H4 (cell line): ENCODE measurements at regions not wholly inside any gene's neighbourhood (a gene's known extent, or its start where the extent isn't known, plus 50 kb on each side); places are given as distances from the start of the nearest gene placed in this dataset.

Source experiments
- DNase-seq: peaks from one replicate; pipeline ENCODE4 v3.0.0-alpha.2; 2015; ENCODE audit warnings: low spot score

DNA sequence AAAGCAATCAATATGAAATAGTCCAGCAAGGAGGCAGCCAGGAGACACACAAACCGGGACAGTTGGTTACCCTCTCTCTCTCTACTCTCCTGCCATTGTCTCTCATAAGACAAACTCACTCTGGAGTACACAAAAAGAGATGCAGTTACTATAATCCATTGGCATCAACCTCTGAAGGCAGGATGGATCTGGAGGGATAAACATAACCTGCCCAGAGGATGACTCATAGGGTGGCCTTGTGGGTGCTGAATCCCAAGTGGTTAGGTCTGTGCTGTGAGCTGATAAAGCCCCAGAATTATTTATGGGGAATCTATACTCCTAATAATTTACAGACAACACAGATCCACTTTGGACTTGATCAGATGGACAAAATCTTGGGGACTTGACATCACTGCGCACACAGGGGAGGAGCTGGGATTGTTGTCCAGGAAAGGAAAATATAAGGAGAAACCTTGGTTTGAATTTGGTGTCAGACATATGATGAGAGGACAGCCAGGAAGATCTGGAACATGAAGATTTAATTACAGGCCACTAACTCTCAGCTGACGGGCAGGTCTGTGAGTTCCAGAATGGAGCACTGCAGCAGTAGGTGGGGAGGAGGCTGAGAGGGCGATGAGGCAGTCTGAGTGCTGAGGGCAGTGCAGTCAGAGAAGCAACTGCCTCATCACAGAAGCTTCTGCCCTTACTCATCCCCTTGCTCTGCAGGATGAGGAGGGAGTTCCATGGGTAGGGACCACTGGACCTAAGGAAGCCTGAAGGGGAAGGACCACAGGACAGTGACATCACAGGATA is 113.9 kb upstream of the PRSS58 start:
- DNase-seq, result no peak

DNA sequence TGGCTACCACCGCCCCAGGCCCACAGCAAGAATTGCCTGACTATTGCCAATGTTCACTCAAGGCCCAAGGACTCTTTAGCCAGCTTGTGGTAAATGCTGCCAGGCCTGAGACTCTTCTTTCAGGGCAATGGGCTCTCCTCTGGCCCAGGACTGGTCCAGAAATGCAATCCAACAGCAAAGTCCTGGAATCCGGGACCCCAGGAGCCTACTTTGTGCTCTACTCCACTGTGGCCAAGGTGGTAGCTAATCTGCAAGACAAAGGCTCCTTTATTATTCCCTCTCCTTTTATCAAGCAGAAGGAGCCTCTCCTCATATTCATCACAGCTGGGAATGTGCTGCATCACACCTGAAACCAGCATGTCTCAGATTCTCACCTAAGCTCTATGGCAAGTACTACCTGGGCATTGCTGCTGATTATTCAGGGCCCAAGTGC is 107.6 kb upstream of the PRSS58 start:
- no peak for DNase-seq

DNA sequence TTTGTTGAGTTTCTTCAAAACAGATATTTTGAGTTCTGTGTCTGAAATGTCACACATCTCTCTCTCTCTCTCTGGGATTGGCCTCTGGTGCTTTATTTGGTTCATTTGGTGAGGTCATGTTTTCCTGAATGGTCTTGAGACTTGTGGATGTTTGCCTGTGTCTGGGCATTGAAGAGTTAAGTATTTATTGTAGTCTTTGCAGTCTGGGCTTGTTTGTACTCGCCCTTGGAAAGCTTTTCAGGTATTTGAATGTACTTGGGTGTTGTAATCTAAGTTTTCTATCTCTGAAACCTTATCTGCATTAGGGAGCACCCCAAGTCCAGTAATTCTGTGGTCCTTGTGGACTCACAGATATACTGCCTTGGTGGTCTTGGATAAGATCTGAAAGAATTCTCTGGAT is 106.7 kb upstream of the PRSS58 start:
- DNase-seq, result no peak

DNA sequence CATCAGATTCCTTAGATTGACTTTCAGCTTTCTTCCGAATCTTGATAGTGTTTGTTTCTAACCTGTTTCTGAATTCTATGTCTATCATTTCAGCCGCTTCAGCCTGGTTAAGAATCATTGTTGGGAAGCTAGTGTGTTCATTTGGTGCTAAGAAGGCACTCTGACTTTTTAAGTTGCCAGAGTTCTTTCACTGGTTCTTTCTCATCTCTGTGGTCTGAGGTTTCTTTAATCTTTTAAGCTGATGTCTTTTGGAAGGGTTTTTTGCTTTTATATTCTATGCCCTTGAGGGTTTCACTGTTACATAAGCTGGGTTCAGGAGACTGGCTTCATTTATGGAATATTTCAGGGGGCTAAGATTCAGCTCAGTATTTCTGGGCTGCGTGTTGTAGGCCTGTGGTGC is 104.5 kb upstream of the PRSS58 start:
- no peak for DNase-seq

DNA sequence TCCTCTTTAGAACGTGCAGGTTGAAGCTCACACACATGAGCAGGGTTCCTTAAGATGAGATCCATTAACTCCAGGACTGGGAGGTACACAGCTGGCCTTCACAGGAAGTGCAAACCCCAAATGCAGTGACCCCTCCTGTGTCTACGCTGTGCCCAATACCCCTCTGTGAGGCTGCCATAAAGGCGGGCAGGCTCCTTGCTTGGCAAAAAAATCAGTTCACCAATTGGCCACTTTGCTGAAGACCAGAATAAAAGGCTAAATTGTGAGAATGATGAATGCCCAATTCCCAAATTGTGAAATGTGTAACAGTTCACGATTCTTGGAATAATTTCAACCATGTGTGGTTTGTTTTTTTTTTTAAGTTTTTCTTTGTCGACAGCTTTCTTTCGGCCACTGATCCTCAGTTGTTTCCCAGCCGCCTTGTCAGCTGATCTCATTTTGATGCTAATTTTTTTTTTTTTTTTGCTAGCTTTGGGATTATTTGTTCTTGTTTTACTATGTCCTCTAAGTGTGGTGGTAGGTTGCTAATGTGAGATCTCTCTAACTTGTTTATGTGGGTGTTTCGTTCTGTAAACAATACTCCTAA is 101.9 kb upstream of the PRSS58 start:
- peak; percentile 66 for DNase-seq

DNA sequence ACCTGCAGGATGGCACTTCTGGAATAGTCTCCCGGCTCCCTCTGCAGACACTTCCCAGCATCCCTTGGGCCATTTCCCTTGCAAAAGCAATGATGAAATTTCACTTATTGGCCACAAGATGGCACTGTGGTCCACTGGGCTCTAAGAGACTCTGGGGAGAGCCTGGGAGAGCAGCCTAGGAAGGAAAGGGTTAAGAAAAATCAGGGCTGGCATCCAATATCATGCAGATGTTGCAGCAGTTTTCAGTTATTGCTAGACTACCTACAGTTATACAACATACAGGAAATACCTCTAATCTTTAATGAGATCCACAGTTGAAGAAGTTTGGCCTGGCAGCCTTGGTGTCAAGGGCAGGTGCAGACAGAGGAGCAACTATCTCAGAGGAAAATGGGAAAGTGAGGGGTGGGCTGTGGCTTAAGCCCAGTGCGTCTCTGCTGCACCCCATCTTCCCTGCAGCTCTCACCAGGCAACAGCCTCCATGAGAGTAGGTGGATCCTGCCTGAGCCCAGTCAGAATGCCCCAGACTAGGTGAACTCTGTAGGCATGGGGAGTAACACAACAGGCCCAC is 100.2 kb upstream of the PRSS58 start:
- peak; percentile 83 for DNase-seq

DNA sequence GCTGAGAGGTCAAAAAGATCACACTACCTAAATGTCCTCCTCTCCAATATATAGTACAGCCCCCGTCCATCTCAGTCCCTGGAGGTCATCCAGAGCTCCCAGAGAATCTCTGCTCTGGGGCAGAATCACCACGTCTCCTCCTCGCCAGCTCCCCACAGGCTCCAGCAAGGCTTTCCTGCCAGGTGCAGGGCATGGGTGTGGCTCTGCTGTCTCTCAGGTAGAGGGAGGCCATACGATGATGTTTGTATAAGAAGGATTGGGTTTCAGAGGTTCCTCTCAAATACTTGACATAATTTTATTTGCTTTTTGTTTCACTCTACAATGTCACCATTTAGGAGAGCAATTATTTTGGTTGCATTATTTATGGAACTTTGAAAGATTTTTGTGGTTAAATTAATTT is 98.3 kb upstream of the PRSS58 start:
- no peak for DNase-seq

DNA sequence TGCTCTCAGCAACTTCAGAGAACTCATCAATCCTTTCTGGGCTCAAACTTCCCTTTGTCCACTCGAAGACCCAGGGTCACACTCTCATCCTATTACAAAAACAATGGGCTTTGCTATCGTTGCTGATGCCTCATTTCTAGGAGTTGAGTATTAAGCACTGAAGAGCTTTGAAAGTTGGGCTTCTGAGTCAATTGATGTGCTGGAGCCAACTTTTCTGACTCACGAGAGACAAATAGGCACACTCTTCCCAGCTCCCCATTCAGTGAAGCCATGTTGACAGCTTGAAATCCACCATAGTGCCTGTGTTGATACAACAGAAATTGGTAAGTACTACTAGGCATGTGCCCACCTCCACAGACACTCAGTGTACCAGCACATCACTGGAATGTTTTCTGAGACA is 97.5 kb upstream of the PRSS58 start:
- no peak for DNase-seq

DNA sequence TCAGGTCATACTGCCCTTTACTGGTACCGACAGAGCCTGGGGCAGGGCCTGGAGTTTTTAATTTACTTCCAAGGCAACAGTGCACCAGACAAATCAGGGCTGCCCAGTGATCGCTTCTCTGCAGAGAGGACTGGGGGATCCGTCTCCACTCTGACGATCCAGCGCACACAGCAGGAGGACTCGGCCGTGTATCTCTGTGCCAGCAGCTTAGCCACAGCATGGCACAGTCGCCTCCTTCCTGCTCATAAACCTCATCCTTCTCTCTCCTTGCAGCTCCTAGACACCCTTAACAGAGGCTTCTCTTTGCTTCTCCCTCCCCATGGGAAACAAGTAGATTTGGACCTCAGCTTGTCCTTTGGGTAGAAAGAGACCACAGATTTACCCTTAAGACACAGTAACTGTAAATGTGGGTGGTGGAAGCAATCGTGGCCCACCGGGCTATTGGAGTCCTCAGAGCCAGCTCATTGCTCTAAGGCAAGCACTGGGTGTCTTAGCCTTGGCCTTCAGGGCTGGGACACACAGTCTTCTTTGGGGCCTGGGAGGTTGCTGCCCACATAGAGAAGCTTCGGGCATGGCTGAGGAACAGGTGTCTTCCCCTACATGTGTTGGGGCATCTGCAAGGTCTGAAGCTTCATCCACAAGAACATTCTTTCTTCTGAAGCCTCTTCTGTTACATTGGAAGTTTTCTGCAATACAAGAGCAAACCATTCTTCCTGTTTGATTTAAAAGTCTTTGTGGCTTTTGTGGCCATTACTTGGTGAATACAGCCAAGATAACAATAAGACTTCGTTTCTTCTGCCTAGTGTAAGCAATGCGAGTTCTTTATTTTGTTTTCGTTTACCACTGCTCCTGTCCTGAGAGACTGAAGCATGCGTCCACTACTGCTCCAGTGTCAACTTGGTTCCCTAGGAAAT is 95.5 kb upstream of the PRSS58 start:
- no peak for DNase-seq

DNA sequence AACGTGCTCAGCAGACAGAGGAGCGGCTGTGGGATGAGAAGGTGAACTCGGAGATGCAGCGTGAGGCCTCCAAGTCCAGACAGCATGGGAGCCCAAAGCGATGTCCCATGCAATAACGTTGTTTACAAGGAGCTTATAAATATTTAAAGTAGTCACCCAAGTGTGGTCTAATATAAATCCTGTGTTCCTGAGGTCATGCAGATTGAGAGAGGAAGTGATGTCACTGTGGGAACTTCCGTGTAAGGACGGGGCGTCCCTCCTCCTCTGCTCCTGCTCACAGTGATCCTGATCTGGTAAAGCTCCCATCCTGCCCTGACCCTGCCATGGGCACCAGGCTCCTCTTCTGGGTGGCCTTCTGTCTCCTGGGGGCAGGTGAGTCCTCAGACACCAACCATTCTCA is 94.7 kb upstream of the PRSS58 start:
- DNase-seq, result peak; percentile 74

DNA sequence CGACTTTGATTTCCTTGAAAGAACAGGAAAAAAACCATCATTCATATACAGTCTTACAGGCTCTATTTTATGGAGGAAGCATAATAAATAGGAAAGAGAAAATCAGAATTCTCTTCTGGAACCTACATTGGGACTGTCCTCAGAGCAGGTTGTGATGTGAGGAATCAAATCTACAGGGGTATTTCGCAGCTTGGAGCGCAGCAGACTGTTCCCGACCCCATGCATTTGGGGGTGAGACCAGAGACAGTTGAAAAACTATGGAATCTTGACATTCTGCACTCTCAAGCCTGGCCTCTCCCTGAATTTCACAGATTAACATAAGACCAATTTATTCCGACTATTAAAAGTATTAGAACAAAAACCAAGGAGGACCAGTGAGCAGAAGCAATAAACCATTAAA is 93.3 kb upstream of the PRSS58 start:
- DNase-seq, result no peak

DNA sequence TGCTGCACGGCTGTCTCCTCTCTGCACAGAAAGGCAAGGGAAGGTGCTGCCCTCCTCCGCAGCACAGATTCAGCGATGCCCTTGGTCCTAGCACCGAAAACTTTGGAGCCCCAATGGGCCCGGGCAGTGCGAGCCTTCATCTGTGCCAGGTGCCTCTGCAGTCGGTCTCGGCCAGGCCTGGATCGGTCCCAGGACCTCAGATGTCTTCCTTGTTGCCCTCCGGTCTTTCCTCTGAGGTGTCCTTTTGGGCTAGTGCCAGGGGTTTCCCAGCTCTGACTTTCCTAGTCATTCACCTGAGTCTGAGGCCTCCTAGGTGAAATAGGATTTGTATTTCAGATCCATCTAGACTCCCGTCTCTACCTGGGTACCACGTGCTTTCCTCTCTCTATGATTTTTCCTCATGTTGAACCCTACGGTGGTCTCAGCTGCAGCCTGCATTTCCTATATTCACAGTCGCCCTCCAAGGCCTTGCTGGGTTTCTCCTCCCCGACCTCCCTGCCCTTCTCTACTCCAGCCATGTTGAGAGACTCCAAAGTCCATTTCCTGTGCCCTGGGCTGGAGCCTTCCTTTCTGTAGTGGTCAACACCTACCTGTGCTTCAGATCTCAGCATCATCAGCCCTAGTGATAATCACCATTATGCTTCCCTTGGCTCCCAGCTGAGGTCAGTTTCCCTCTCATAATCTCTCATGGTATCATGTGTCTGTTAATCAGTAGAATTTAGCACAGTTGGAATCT is 92.0 kb upstream of the PRSS58 start:
- DNase-seq, result no peak

DNA sequence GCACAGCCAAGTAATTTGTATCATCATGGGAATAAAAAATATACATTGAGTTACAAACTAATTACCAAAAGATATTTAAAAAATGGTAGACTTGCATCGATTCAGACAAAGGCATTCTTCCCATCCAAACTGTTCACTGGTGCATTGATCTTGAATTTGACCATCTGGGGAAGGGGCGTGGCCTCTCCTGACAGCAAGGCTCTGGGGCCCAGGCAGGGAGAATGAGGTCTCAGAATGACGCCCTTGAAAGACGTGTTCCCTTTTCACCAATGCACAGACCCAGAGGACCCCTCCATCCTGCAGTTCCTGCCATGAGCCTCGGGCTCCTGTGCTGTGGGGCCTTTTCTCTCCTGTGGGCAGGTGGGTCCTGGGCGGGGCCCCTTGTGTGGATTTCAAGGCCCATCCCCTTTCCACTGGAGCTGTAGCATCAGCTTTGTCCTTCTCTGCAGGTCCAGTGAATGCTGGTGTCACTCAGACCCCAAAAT is 91.1 kb upstream of the PRSS58 start:
- no peak for DNase-seq

DNA sequence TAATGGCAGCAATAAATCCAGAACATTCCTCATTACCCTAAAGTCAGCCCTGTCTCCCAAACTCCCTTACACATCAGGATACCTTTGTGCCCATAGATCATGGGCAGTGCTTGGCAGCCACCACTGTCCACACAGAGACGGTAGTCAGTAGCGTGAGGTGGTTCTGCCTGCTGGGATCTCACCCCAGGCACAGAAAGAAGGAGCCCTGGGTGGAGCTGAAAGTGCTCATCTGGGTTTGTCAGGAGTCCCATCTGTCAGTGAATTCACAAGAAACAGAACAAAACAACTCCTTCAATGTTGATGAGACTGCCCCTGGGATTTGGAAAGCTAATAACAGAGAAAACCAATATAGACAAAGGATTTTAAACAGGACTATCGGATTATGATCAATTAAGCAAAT is 90.2 kb upstream of the PRSS58 start:
- no peak for DNase-seq

DNA sequence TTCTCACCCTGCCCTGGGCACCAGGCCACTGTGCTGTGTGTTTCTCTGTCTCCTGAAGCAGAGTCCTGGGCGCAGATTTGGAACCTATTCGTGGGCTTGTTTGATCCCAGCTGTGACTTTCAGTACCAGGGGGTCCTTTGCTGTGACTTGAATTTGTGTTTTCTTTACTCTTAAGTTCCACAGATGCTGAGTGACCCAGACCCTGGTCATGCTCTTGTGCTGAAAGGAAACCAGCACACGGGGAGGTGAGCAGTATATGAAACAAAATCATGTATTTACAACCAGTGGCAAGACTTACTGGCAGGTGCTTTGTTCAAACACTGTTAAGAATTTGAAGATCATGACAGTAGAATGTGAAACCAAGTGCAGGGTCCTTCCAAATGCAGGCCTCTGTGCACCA is 89.2 kb upstream of the PRSS58 start:
- DNase-seq, result no peak

DNA sequence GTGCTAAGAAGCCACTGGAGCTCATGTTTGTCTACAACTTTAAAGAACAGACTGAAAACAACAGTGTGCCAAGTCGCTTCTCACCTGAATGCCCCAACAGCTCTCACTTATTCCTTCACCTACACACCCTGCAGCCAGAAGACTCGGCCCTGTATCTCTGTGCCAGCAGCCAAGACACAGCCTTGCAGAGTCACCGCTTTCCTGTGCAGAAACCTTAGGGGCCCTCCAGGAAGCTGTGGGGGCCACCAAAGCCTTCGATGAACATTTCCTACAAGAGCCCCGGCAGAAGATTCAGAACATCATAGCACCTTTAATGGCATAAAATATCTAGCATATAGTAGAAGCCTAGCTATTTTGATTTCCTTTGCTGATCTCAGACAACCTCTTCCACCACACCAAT is 88.0 kb upstream of the PRSS58 start:
- no peak for DNase-seq

DNA sequence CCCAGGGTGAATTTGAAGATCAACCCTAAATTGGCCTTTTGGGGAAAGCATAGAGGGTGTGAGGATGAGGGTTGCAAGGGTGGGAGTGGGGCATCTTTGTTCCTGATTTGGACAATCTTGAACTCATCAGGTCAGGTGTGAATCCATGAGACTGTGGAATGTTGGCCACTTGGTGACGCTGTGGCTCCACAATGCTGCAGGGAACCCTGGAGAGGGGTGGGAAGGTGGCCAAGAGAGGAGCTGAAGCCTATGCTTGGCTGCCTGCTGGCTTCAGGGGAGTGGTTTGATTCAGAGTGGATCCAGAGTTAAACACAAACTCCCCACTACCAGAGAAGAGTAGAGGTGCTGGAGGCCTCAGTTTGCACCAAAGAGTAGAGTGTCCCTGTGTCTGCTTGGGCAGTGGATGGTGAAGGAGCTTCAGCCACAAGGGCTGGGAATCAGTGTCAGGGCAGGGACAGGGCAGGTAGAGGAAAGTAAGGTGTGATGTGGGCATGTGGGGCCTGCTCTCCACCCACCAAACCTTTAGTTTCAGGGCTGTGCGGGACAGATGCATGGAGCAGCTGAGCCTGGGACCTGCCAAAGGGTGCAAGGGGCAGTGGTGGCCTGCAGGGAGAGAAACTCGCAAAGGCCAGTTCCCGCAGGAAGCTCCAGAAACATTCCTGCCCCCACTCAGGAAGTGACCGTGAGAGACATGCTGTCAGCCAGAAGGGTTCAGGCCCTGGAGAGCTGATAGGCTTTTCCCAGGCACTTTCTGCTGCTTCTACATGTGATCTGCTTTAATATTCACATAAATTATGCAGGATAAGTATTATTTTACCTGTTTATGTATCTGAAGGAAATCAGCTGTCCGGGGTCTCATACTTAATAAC is 81.0 kb upstream of the PRSS58 start:
- DNase-seq, result peak; percentile 61

DNA sequence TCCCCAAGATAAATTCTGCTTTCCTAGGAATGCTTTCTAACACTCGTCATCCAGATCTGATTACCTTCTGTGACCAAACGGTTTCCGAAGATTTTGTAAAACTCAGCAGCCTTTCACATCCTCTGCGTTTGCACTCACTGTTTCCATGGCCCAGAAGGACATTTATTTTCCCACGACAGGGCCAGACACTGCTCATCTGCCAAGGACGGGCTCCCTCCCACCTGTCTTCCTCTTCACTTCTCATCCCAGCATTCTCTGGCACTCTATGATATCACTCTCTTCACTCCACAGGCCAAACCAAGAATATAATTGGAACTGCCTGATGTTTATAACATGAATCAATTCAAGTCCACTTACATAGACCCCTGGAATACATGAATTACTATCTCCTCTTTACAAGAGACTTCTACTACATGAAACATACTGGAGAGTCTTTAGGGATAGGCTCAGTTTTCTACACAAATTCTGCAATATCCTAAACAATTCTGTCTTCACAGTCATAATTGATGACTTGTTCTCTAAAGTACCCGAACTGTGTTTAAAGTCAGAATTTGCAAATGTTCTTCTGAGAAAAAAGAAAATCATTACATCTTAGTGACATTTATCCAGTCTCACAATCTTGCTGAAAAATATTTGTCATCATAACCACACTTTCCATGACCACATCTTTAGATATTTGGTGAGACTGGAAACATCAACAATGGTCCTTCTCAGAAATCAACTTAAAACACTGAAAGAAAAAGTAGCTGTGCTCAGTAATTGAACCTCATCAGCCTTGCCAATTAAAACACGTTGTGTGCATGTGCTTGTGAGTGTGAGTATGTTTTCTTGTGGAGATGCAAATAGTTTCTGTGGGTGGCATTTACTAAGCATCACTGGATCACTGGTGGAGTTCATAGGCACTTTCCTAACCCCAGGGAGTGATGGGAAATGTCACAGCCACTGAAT is 79.5 kb upstream of the PRSS58 start:
- no peak for DNase-seq

DNA sequence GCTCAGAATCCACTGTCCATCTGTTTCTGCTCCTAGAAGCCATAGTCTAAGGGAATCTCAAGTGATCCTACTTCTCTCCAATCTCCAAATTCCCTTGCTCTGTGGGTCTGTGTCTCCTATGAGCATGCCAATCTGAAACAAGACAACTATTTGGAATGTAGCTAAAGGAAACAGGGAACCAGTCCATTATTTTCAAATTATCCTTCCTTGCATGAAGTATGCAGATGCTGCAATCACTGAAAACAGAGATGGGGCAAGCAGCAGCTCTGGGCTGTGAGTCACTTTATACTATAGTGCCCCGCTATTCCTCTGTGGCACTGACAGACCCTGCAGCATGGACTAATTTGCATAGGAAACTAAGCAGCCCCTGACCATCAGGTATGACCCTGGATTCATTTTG is 76.9 kb upstream of the PRSS58 start:
- DNase-seq, result no peak
